Mesenchymal stem cell (in vitro differentiated cells and primary cell): ENCODE measurements at regions not wholly inside any gene's neighbourhood (a gene's known extent, or its start where the extent isn't known, plus 50 kb on each side); places are given as distances from the start of the nearest gene placed in this dataset.

Experiments
- DNase-seq: peaks from one replicate; pipeline ENCODE4 v3.0.0-alpha.2; 2013
- H2AFZ ChIP-seq: one replicate; pipeline ENCODE4 v1.6.1; 2013; ENCODE audit warnings: low read depth, mild to moderate bottlenecking, control low read depth, inconsistent platforms, low read length, moderate library complexity
- H2AK5ac ChIP-seq: 2 replicates; pipeline ENCODE4 v1.6.1; 2013; ENCODE audit warnings: low read length, moderate library complexity, mild to moderate bottlenecking, inconsistent platforms; ENCODE audit not compliant: severe bottlenecking
- H2BK120ac ChIP-seq: one replicate; pipeline ENCODE4 v1.6.1; 2013; ENCODE audit warnings: low read depth, mild to moderate bottlenecking, inconsistent platforms, low read length, moderate library complexity
- H2BK12ac ChIP-seq, 2 experiments: one replicate each; pipeline ENCODE4 v1.6.1; 2013; ENCODE audit warnings: inconsistent platforms in 2 of 2, low read length in 2 of 2, mild to moderate bottlenecking in 2 of 2, moderate library complexity in 2 of 2, control low read depth in 1 of 2
- H2BK15ac ChIP-seq: one replicate; pipeline ENCODE4 v1.6.1; 2013; ENCODE audit warnings: mild to moderate bottlenecking, low read depth, inconsistent platforms; ENCODE audit not compliant: poor library complexity, severe bottlenecking
- H2BK5ac ChIP-seq: 2 replicates; pipeline ENCODE4 v1.6.1; 2013; ENCODE audit warnings: low read depth, mild to moderate bottlenecking, low read length, control low read depth, inconsistent platforms; ENCODE audit not compliant: poor library complexity, severe bottlenecking
- H3K14ac ChIP-seq, 2 experiments: one replicate each; pipeline ENCODE4 v1.6.1; 2013; ENCODE audit warnings: inconsistent platforms in 2 of 2, low read length in 2 of 2, control low read depth in 1 of 2, mild to moderate bottlenecking in 1 of 2, moderate library complexity in 1 of 2
- H3K18ac ChIP-seq, 2 experiments: one replicate each; pipeline ENCODE4 v1.6.1; 2013; ENCODE audit warnings: inconsistent platforms in 2 of 2, low read length in 2 of 2, control low read depth in 1 of 2, low read depth in 1 of 2, mild to moderate bottlenecking in 1 of 2
- H3K23ac ChIP-seq, 2 experiments: one replicate each; pipeline ENCODE4 v1.6.1; 2013; ENCODE audit warnings: inconsistent platforms in 2 of 2, low read length in 2 of 2, mild to moderate bottlenecking in 2 of 2, moderate library complexity in 2 of 2, control low read depth in 1 of 2
- H3K27ac ChIP-seq: 2 replicates; pipeline ENCODE4 v1.5.1; 2013; ENCODE audit warnings: mild to moderate bottlenecking, moderate library complexity, low read length, control low read depth, inconsistent platforms; ENCODE audit not compliant: poor library complexity, severe bottlenecking
- H3K27me3 ChIP-seq, 2 experiments: 2 replicates each; pipeline versions ENCODE4 v1.6.1 to v1.7.0; 2013; ENCODE audit warnings: low read length in 2 of 2, mild to moderate bottlenecking in 2 of 2, moderate library complexity in 2 of 2, control low read depth in 1 of 2, inconsistent platforms in 1 of 2; ENCODE audit not compliant: control insufficient read depth in 1 of 2, insufficient read depth in 1 of 2
- H3K36me3 ChIP-seq, 2 experiments: 2 replicates each; pipeline versions ENCODE4 v1.6.1 to v1.7.0; 2013; ENCODE audit warnings: low read length in 2 of 2, control low read depth in 1 of 2, inconsistent platforms in 1 of 2, low read depth in 1 of 2, mild to moderate bottlenecking in 1 of 2; ENCODE audit not compliant: insufficient read depth in 2 of 2, control insufficient read depth in 1 of 2
- H3K4ac ChIP-seq, 2 experiments: one replicate each; pipeline ENCODE4 v1.6.1; 2013; ENCODE audit warnings: inconsistent platforms in 2 of 2, low read length in 2 of 2, mild to moderate bottlenecking in 2 of 2, moderate library complexity in 2 of 2, control low read depth in 1 of 2, low read depth in 1 of 2
- H3K4me1 ChIP-seq: 2 replicates; pipeline ENCODE4 v1.6.1; 2013; ENCODE audit warnings: low read depth, low read length, control low read depth; ENCODE audit not compliant: control insufficient read depth, insufficient read depth
- H3K4me2 ChIP-seq: 2 replicates; pipeline ENCODE4 v1.6.1; 2013; ENCODE audit warnings: low read length, mild to moderate bottlenecking, inconsistent platforms; ENCODE audit not compliant: poor library complexity, severe bottlenecking
- H3K4me3 ChIP-seq, 2 experiments: 2 replicates each; pipeline versions ENCODE4 v1.5.1 to v1.7.0; 2013; ENCODE audit warnings: low read length in 2 of 2, mild to moderate bottlenecking in 2 of 2, control low read depth in 1 of 2, low read depth in 1 of 2; ENCODE audit not compliant: insufficient read depth in 1 of 2
- H3K79me1 ChIP-seq: replicated peaks from 2 replicates; pipeline ENCODE4 v1.6.1; 2013; ENCODE audit warnings: mild to moderate bottlenecking, control low read depth, low read length, inconsistent platforms; ENCODE audit not compliant: poor library complexity, severe bottlenecking
- H3K9ac ChIP-seq: 2 replicates; pipeline ENCODE4 v1.7.0; 2013; ENCODE audit warnings: mild to moderate bottlenecking, low read length, moderate library complexity
- H3K9me3 ChIP-seq: 2 replicates; pipeline ENCODE4 v1.7.0; 2013; ENCODE audit warnings: mild to moderate bottlenecking, low read length; ENCODE audit not compliant: control insufficient read depth
- H4K8ac ChIP-seq: one replicate; pipeline ENCODE4 v1.6.1; 2013; ENCODE audit warnings: inconsistent platforms, mild to moderate bottlenecking, low read length, moderate library complexity
- H4K91ac ChIP-seq: one replicate; pipeline ENCODE4 v1.6.1; 2013; ENCODE audit warnings: mild to moderate bottlenecking, low read length, inconsistent platforms
- WGBS: methylation state at CpG from one replicate; pipeline ENCODE4 v1.1.7; 2013; ENCODE audit warnings: mixed read lengths; 5-methylcytosine and 5-hydroxymethylcytosine counted together

DNA sequence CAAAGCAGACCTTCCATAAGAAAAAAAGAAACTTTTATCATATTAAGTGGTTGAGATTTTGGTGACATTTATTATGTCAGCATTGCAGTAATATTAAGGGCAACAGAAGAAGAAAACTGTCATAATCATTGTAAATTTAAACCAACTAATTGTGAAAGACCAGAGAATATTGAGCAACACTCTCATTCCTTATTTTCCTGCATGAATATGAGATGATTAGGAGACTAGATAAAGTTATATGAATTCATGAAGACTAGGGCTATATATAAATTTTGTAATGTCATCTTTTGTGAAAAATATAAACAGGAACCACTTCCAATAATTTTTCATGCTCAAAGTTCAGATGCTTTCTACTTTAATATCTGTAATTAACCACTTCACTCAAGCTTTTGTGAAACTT, 974.5 kb upstream of the CDH10 start:
- no peaks in the 10 kb centered on the region for H3K4me1 ChIP-seq
- no peak overlapping the region for H3K27ac ChIP-seq
- H3K18ac ChIP-seq: no peak overlapping the region
- no peak overlapping the region for H3K4ac ChIP-seq
- no peaks in the 10 kb centered on the region for H3K36me3 ChIP-seq
- no peaks in the 10 kb centered on the region for H3K79me1 ChIP-seq
- no peak overlapping the region for H3K14ac ChIP-seq
- H3K9me3 ChIP-seq: peaks cover 4% of the 10 kb centered on the region
- H2BK5ac ChIP-seq: no peak overlapping the region
- no peak for DNase-seq
- H3K23ac ChIP-seq: no peak overlapping the region
- H3K27me3 ChIP-seq: no peaks in the 10 kb centered on the region
- no peak overlapping the region for H2BK12ac ChIP-seq
- H2AFZ ChIP-seq: no peak overlapping the region
- H3K4me3 ChIP-seq: no peak overlapping the region
- H2AK5ac ChIP-seq: no peak overlapping the region
- no peak overlapping the region for H3K9ac ChIP-seq
- no peak overlapping the region for H2BK120ac ChIP-seq
- no peak overlapping the region for H3K4me2 ChIP-seq
- no peak overlapping the region for H2BK15ac ChIP-seq
- no peak overlapping the region for H4K91ac ChIP-seq
- H4K8ac ChIP-seq: no peak overlapping the region

DNA sequence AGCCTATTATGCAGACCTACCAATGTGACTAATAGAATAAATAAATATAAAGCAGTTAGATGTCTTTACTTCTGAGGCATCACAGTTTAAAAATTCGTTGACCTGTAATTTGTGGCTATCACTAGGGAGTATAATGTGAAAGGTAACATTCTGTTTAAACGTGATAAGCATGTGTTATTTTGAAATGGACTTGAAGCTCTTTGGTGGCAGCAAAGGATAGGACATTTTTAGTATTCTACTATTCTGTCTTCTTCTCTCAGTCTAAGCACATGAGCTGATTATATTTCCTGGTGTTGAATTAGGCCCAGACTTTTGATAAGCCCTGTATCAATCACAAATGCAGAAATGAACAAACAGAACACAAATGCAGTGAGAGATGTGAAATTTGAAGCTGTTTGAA, 974.0 kb upstream of the CDH10 start:
- H3K27ac ChIP-seq: no peak overlapping the region
- peaks cover 4% of the 10 kb centered on the region for H3K9me3 ChIP-seq
- H2BK15ac ChIP-seq: no peak overlapping the region
- H3K14ac ChIP-seq: no peak overlapping the region
- H2AK5ac ChIP-seq: no peak overlapping the region
- H3K18ac ChIP-seq: no peak overlapping the region
- H3K27me3 ChIP-seq: no peaks in the 10 kb centered on the region
- no peak overlapping the region for H3K23ac ChIP-seq
- no peak overlapping the region for H3K9ac ChIP-seq
- no peak for DNase-seq
- H3K4me3 ChIP-seq: no peak overlapping the region
- H3K4me1 ChIP-seq: no peaks in the 10 kb centered on the region
- no peak overlapping the region for H2BK12ac ChIP-seq
- H3K79me1 ChIP-seq: no peaks in the 10 kb centered on the region
- no peak overlapping the region for H3K4me2 ChIP-seq
- no peak overlapping the region for H2BK120ac ChIP-seq
- no peak overlapping the region for H2AFZ ChIP-seq
- H2BK5ac ChIP-seq: no peak overlapping the region
- H4K8ac ChIP-seq: no peak overlapping the region
- no peak overlapping the region for H3K4ac ChIP-seq
- H3K36me3 ChIP-seq: no peaks in the 10 kb centered on the region
- 69% methylated on average over 2 of the region's 2 CpGs for WGBS
- no peak overlapping the region for H4K91ac ChIP-seq

DNA sequence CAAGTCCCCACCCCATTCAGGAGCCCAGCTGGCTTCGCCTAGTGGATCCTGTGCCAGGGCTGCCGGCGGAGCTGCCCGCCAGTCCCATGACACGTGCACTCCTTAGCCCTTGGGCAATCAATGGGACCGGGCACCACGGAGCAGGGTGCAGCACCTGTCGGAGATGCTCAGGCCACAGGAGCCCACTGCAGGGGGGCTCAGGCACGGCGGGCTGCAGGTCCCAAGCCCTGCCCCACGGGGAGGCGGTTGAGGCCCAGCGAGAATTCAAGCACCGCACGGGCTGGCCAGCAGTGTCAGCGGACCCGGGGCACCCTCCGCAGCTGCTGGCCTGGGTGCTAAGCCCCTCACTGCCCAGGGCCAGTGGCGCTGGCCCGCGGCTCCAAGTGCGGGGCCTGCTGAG, 969.7 kb upstream of the CDH10 start:
- Histone ChIP-seq H2BK15ac (no peak overlapping the region), H2BK5ac (no peak overlapping the region), H3K27me3 (no peaks in the 10 kb centered on the region), H3K23ac (no peak overlapping the region), H2AFZ (no peak overlapping the region), H3K4ac (no peak overlapping the region), H3K79me1 (no peaks in the 10 kb centered on the region), H3K4me2 (no peak overlapping the region), H3K36me3 (no peaks in the 10 kb centered on the region), H3K27ac (no peak overlapping the region), H3K9ac (no peak overlapping the region), H2BK120ac (no peak overlapping the region), H3K4me3 (no peak overlapping the region), H4K8ac (no peak overlapping the region), H4K91ac (no peak overlapping the region), H2AK5ac (no peak overlapping the region), H3K9me3 (peaks cover 6% of the 10 kb centered on the region), H3K18ac (no peak overlapping the region), H2BK12ac (no peak overlapping the region), H3K4me1 (no peaks in the 10 kb centered on the region), H3K14ac (no peak overlapping the region)
- no peak for DNase-seq
- 94% methylated on average over 22 of the region's 22 CpGs for WGBS

DNA sequence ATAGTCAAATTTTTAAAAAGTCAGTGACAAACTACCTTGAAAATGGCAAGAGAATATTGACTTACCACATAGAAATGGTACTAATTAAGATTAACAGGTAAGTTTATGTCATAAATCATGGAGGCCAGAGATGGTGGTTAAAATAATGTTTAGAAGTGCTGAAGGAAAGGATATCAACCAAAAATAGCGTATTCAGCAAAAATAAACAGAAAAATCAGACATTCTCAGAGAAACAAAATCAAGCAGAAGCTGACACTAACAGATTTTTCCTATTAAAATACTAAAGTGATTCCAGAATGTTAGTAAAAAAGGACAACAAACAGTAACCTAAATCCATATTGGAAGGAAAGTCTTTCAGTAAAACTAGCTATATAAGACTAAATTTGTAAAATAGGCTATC, 959.9 kb upstream of the CDH10 start:
- WGBS: no CpG with 5 or more reads among the region's 1 CpG
- H3K4ac ChIP-seq: no peak overlapping the region
- no peak overlapping the region for H2BK15ac ChIP-seq
- H3K79me1 ChIP-seq: no peaks in the 10 kb centered on the region
- DNase-seq: no peak
- no peak overlapping the region for H2AK5ac ChIP-seq
- H3K4me3 ChIP-seq: no peak overlapping the region
- H3K4me2 ChIP-seq: no peak overlapping the region
- H3K4me1 ChIP-seq: no peaks in the 10 kb centered on the region
- no peak overlapping the region for H2AFZ ChIP-seq
- H3K36me3 ChIP-seq: no peaks in the 10 kb centered on the region
- H3K9ac ChIP-seq: no peak overlapping the region
- no peak overlapping the region for H2BK5ac ChIP-seq
- no peak overlapping the region for H2BK12ac ChIP-seq
- H3K23ac ChIP-seq: no peak overlapping the region
- no peak overlapping the region for H3K14ac ChIP-seq
- H4K8ac ChIP-seq: no peak overlapping the region
- H3K9me3 ChIP-seq: peaks cover 8% of the 10 kb centered on the region
- H2BK120ac ChIP-seq: no peak overlapping the region
- H3K27me3 ChIP-seq: no peaks in the 10 kb centered on the region
- H3K27ac ChIP-seq: no peak overlapping the region
- H4K91ac ChIP-seq: no peak overlapping the region
- H3K18ac ChIP-seq: no peak overlapping the region
